GM10248 (cell line): ENCODE measurements at regions not wholly inside any gene's neighbourhood (a gene's known extent, or its start where the extent isn't known, plus 50 kb on each side); places are given as distances from the start of the nearest gene placed in this dataset.

Source experiments
- CTCF ChIA-PET: fragments of 300-600 bp; sonication (Branson Sonifier 250); formaldehyde crosslinking; extraction: SDS; loops from one replicate; lab custom pipeline; 2021; ENCODE audit warnings: antibody characterized with exemption; lab: Yijun Ruan, JAX
- POLR2A ChIA-PET: fragments of 350-650 bp; sonication (Branson Sonifier 250); formaldehyde crosslinking; extraction: SDS; loops from one replicate; lab custom pipeline; 2020; ENCODE audit warnings: antibody characterized with exemption; lab: Yijun Ruan, JAX
- DNase-seq: peaks from one replicate; pipeline ENCODE4 v3.0.0; 2012; ENCODE audit errors: extremely low spot score
- TF ChIP-seq, protein P1 (sequence below): IDR thresholded peaks from 2 replicates; pipeline ENCODE4 v1.5.1; 2012; ENCODE audit warnings: mild to moderate bottlenecking, low read depth; ENCODE audit errors: extremely low read depth, missing control alignments, control extremely low read depth

DNA sequence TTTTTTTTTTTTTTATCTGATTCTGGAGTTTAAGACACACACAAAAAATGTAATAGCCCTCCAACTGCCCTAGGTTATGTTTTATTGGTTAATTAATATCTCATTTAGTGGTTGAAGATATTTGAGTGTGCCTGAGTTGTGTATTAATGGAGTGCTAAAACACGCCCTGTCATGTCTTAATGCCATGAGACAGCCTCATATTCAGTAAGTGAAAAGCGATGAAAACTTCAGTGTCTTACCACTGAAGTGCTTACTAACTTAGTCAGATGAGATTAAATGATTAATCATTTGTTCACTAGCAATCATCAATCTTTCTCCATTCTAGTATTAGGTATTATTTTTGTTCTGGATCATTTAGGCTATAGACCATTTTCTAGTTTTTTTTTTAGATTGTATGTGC lies 544.7 kb upstream of the ROBO2 start:
- no peak for DNase-seq
- CTCF ChIA-PET, result no interaction called here
- TF ChIP-seq, protein P1, sequence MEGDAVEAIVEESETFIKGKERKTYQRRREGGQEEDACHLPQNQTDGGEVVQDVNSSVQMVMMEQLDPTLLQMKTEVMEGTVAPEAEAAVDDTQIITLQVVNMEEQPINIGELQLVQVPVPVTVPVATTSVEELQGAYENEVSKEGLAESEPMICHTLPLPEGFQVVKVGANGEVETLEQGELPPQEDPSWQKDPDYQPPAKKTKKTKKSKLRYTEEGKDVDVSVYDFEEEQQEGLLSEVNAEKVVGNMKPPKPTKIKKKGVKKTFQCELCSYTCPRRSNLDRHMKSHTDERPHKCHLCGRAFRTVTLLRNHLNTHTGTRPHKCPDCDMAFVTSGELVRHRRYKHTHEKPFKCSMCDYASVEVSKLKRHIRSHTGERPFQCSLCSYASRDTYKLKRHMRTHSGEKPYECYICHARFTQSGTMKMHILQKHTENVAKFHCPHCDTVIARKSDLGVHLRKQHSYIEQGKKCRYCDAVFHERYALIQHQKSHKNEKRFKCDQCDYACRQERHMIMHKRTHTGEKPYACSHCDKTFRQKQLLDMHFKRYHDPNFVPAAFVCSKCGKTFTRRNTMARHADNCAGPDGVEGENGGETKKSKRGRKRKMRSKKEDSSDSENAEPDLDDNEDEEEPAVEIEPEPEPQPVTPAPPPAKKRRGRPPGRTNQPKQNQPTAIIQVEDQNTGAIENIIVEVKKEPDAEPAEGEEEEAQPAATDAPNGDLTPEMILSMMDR, result no peak
- POLR2A ChIA-PET, result no interaction called here

DNA sequence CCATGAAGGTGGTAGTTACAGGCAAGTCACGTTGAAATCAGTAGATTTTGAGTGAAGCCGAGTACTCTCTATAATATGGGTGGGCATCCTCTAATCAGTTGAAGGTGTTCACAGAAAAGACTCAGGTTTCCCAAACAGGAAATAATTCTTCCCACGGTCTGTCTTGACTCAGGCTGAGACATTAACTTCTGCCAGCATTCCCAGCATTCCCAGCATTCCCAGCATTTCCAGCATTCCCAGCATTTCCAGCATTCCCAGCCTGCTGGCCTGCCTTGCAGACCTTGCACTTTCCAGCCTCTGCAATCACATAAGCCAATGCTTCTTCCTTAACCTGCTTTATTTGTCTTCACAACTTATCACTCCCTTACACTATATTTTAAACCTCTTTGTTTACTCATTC lies 542.3 kb upstream of the ROBO2 start:
- TF ChIP-seq, protein P1, result no peak
- no peak for DNase-seq
- POLR2A ChIA-PET, result no interaction called here
- CTCF ChIA-PET, result no interaction called here

DNA sequence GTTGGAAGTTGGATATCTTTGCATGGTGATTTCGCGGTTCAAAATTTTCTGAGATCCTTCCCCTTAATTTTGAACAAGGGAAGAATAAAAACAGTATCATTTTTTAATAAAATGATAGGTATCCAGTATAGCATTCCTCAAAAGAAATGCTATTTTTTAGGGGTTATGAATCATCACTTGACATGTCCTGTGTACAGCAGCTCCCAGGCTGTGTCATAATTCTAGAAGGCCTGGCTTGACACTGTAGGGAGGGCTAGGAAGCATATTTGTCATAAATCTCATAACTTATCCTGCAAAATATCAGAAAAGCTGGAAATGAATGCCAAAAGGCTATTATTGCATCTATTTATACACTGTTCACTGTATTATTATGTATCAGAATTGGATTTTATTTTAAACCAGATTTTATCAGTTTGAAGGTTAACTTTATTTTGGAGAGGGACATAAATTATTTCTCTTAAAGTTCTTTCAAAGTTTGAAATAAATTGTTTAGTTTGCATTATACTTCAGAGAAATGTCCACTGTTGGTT lies 539.1 kb upstream of the ROBO2 start:
- ChIA-PET CTCF (no interaction called here), POLR2A (no interaction called here)
- TF ChIP-seq, protein P1, result no peak
- no peak for DNase-seq

- CTCF ChIA-PET, result no interaction called here
- TF ChIP-seq, protein P1, result no peak
- DNase-seq, result no peak
- POLR2A ChIA-PET, result no interaction called here
Measured at GRCh38 chr3:76501315-76501714, 538.6 kb upstream of the ROBO2 start.

DNA sequence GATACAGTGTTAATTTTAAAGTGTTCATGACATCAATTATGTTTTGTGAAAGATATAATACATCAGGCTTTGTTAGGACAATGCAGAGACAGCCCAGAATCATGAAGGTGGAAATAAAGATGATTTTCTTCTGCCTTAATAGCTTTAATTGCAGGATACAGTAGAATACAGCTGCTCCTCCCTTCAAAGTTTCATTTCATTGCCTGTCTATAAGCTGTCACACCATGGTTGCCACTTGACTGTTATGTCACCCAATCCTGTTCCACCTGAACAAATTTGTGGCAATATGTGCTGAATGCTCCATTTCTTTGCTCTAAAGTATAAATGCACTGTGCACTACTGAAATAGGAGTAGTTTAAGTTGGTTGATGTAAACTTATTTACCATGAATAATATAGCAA lies 537.8 kb upstream of the ROBO2 start:
- ChIA-PET CTCF (no interaction called here), POLR2A (no interaction called here)
- DNase-seq, result no peak
- TF ChIP-seq, protein P1, result no peak

- ChIA-PET POLR2A (no interaction called here), CTCF (no interaction called here)
- no peak for DNase-seq
- TF ChIP-seq, protein P1, result no peak
Measured at GRCh38 chr3:76505202-76505845, 534.6 kb upstream of the ROBO2 start.
